ENCODE measurements at regions not wholly inside any gene's neighbourhood (a gene's known extent, or its start where the extent isn't known, plus 50 kb on each side); places are given as distances from the start of the nearest gene placed in this dataset.

DNA sequence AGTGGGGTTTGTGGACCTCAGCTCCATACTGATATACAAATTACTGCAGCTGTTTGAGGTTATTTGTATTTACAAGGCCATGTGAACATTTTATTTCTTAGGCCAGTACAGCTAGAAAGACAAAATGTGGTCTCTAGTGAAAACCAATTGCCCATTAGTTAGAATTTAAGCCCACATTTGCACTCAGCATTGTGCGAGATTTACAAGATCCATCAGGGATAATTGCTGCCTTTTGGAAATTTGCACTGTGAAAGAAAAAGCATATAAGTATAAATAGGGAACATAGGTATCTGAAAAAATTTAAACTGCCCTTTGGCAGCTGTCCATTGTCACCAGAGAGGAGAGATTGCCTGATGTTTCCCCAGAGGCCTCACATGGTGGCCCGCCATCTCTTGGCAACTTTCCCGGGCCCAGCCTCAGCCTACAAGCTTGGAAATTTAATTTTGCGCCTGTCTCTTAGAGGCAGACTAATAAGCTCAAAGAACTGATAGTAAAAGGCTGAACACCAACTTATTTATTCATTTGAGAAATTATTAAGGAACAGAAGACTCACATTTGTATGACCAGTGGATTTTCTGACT is 120.7 kb downstream of the MAP3K21 start:
- Histone ChIP-seq H3K79me2 (ENCODE audit: insufficient read depth) (no peaks in the 10 kb centered on the region), H3K9me2 (ENCODE audit: insufficient read depth) (no peaks in the 10 kb centered on the region), H3K4me3 (no peak overlapping the region), H2AFZ (no peak overlapping the region), H3K27me3 (replicated peaks; ENCODE audit: insufficient read depth) (no peaks in the 10 kb centered on the region), H3K36me3 (ENCODE audit: low read depth) (no peaks in the 10 kb centered on the region), H3F3A (ENCODE audit: insufficient read depth) (0 out of 2 replicates have a peak, but pooled peaks cover under 1% of the 10 kb centered on the region), H3K9ac (no peak overlapping the region), H3K4me1 (ENCODE audit: insufficient read depth) (no peaks in the 10 kb centered on the region), H3K27ac (no peak overlapping the region), H3K9me3 (ENCODE audit: low read depth) (no peaks in the 10 kb centered on the region), H3K4me2 (ENCODE audit: unreplicated experiment) (no peak overlapping the region), H4K20me1 (ENCODE audit: insufficient read depth) (no peaks in the 10 kb centered on the region)
- in situ Hi-C loops (cut with MboI), result loop anchor here (25.0 kb wide), 1 partner anchor 614 kb away; no protein-coding TSS in a partner anchor
- DNase-seq, result no peak
- 28 to 32% methylated on average over 4 of the region's 4 CpGs for WGBS, 2 experiments (ENCODE audit: low coverage in 1 of 2, low lambda C conversion rate in 2 of 2, missing lambda C conversion rate in 2 of 2)
- TF ChIP-seq EZH2 (IDR thresholded peaks at IDR 0.05; ENCODE audit: insufficient read depth, poor library complexity, severe bottlenecking), result no peak
- TF ChIP-seq EZH2phosphoT487 (IDR thresholded peaks at IDR 0.05; ENCODE audit: insufficient read depth, low read depth), result no peak

DNA sequence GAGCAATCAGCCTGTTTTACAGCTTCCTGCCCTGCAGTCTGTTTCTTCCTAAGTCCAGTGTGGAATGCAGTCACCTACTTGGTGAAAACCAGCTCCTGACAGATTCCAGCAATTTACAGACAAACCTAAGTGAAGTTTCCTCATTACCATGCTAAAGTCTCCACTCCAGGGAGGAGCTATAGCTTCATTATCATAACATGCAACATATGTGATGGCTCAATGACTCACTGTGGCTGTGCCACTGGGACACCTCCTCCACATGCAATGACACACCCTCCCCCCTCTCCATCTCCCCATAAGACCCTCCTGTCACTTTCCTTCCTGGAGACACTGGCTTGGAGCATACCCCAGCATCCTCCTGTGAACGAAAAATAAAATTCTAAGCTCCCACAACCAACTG is 125.2 kb downstream of the MAP3K21 start:
- in situ Hi-C loops (cut with MboI), result no loop called here
- H3K79me2 ChIP-seq (ENCODE audit: insufficient read depth), result no peaks in the 10 kb centered on the region
- H3K9me3 ChIP-seq (ENCODE audit: low read depth), result no peaks in the 10 kb centered on the region
- DNase-seq, result no peak
- H3K4me2 ChIP-seq (ENCODE audit: unreplicated experiment), result no peak overlapping the region
- H2AFZ ChIP-seq, result no peak overlapping the region
- no peaks in the 10 kb centered on the region for H3K4me1 ChIP-seq (ENCODE audit: insufficient read depth)
- H3K27ac ChIP-seq, result no peak overlapping the region
- H3K36me3 ChIP-seq (ENCODE audit: low read depth), result no peaks in the 10 kb centered on the region
- H3K27me3 ChIP-seq (replicated peaks; ENCODE audit: insufficient read depth), result no peaks in the 10 kb centered on the region
- no peak overlapping the region for H3K9ac ChIP-seq
- TF ChIP-seq EZH2phosphoT487 (IDR thresholded peaks at IDR 0.05; ENCODE audit: insufficient read depth, low read depth) (no peak), EZH2 (IDR thresholded peaks at IDR 0.05; ENCODE audit: insufficient read depth, poor library complexity, severe bottlenecking) (no peak)
- H3F3A ChIP-seq (ENCODE audit: insufficient read depth), result no peaks in the 10 kb centered on the region
- H3K9me2 ChIP-seq (ENCODE audit: insufficient read depth), result no peaks in the 10 kb centered on the region
- no peak overlapping the region for H3K4me3 ChIP-seq
- WGBS, 2 experiments (ENCODE audit: low coverage in 1 of 2, low lambda C conversion rate in 2 of 2, missing lambda C conversion rate in 2 of 2), result 35 to 56% methylated on average over 1 of the region's 1 CpG
- H4K20me1 ChIP-seq (ENCODE audit: insufficient read depth), result no peaks in the 10 kb centered on the region

DNA sequence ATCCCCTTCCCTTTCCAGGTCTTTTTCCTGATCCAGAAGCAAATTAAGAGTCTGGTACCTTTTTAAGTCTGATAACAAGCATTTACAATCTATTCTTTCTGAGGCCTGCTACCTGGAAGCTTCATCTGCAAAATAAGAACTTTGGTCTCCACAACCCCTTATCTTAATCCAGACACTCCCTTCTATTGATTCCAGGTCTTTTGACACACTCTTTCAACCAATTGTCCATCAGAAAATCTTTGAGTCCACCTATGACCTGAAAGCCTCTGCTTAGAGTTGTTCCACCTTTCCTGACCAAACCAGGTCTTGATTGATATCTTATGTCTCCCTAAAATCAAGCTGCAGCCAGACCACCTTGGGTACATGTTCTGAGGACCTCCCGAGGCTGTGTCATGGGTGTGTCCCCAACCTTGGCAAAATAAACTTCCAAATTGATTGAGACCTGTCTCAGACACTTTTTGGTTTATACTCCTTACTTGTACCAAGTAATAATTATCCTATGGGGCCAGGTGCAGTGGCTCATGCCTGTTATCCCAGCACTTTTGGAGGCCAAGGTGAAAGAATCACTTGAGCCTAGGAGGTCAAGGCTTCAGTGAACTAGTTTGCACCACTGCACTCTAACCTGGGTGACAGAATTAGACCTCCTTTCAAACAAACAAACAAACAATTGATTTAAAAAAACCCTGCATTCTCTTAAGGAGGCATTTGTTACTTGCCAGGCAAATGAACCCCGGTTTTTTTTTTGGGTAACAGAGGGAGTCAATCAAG is 126.1 kb downstream of the MAP3K21 start:
- TF ChIP-seq EZH2 (IDR thresholded peaks at IDR 0.05; ENCODE audit: insufficient read depth, poor library complexity, severe bottlenecking), result no peak
- TF ChIP-seq EZH2phosphoT487 (IDR thresholded peaks at IDR 0.05; ENCODE audit: insufficient read depth, low read depth), result no peak
- no peaks in the 10 kb centered on the region for H3K9me3 ChIP-seq (ENCODE audit: low read depth)
- no peaks in the 10 kb centered on the region for H3K27me3 ChIP-seq (replicated peaks; ENCODE audit: insufficient read depth)
- no peaks in the 10 kb centered on the region for H3F3A ChIP-seq (ENCODE audit: insufficient read depth)
- no peaks in the 10 kb centered on the region for H3K36me3 ChIP-seq (ENCODE audit: low read depth)
- WGBS, 2 experiments (ENCODE audit: low coverage in 1 of 2, low lambda C conversion rate in 2 of 2, missing lambda C conversion rate in 2 of 2), result 6 to 17% methylated on average over 2 of the region's 2 CpGs
- no peak overlapping the region for H3K4me2 ChIP-seq (ENCODE audit: unreplicated experiment)
- no peak overlapping the region for H3K27ac ChIP-seq
- no peaks in the 10 kb centered on the region for H3K9me2 ChIP-seq (ENCODE audit: insufficient read depth)
- H4K20me1 ChIP-seq (ENCODE audit: insufficient read depth), result no peaks in the 10 kb centered on the region
- DNase-seq, result no peak
- no peak overlapping the region for H3K9ac ChIP-seq
- no peaks in the 10 kb centered on the region for H3K79me2 ChIP-seq (ENCODE audit: insufficient read depth)
- H2AFZ ChIP-seq, result no peak overlapping the region
- in situ Hi-C loops (cut with MboI), result no loop called here
- no peak overlapping the region for H3K4me3 ChIP-seq
- H3K4me1 ChIP-seq (ENCODE audit: insufficient read depth), result no peaks in the 10 kb centered on the region

DNA sequence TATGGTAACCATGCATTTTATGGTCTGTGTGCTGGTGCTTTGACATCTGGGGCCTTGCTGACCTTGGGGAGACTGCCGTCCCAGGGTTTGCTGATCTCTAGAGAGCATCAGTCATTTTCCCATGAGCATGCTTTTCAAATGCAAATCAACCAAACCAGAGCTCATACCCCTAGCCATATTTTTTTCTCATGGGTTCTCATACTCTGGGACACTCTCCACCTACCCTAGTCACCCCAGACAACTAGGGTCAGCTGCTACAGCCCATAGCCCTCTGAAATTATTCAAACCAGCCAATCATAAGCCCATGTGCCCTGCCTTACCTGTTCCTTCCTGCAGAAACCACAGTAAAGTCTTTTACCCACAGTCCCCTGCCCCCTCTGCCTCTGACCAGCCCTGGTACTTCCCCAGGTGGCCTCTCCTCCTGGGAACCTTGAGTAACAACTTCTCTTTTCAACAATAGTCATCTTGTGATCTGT is 132.0 kb downstream of the MAP3K21 start:
- in situ Hi-C loops (cut with MboI), result no loop called here
- Histone ChIP-seq H3K9ac (no peak overlapping the region), H3K4me1 (ENCODE audit: insufficient read depth) (no peaks in the 10 kb centered on the region), H2AFZ (no peak overlapping the region), H3K9me3 (ENCODE audit: low read depth) (no peaks in the 10 kb centered on the region), H3K36me3 (ENCODE audit: low read depth) (no peaks in the 10 kb centered on the region), H3K27me3 (replicated peaks; ENCODE audit: insufficient read depth) (no peaks in the 10 kb centered on the region), H3K27ac (no peak overlapping the region), H3K4me3 (no peak overlapping the region), H4K20me1 (ENCODE audit: insufficient read depth) (no peaks in the 10 kb centered on the region), H3F3A (ENCODE audit: insufficient read depth) (no peaks in the 10 kb centered on the region), H3K9me2 (ENCODE audit: insufficient read depth) (no peaks in the 10 kb centered on the region), H3K79me2 (ENCODE audit: insufficient read depth) (no peaks in the 10 kb centered on the region), H3K4me2 (ENCODE audit: unreplicated experiment) (no peak overlapping the region)
- no peak for DNase-seq
- WGBS, 2 experiments (ENCODE audit: low coverage in 1 of 2, low lambda C conversion rate in 2 of 2, missing lambda C conversion rate in 2 of 2), result 57 to 67% methylated on average over 1 of the region's 1 CpG
- TF ChIP-seq EZH2 (IDR thresholded peaks at IDR 0.05; ENCODE audit: insufficient read depth, poor library complexity, severe bottlenecking), result no peak
- TF ChIP-seq EZH2phosphoT487 (IDR thresholded peaks at IDR 0.05; ENCODE audit: insufficient read depth, low read depth), result no peak

Data from GM23248 (cell line).